DMS 273 (cell line): ENCODE measurements at regions not wholly inside any gene's neighbourhood (a gene's known extent, or its start where the extent isn't known, plus 50 kb on each side); places are given as distances from the start of the nearest gene placed in this dataset.
A peak's percentile ranks its signal among the peaks of the same experiment; 100 is the strongest.

Experiments
- DNase-seq: peaks from one replicate; lab custom pipeline; 2025; ENCODE audit not compliant: unreplicated experiment; lab: John Stamatoyannopoulos, UW

DNA sequence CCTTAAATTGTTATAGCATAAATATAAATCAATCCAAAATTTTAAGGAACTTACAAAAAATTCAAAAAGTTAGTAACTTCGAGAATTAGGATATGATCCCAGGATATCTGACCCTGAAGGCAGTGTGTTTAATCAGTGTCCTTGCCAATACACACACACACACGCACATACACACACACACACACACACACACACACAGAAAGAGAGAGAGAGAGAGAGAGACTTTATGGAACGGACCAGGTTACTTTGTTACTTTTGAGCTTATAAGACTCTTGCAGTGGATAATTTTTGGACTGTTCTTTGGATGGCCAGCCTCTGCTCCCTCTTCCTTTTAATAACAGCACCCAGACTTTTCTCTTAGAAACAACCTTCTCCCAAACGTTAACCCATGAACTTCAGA lies 322.9 kb downstream of the NFIB start:
- no peak for DNase-seq

- DNase-seq, result no peak
Observed at GRCh38 chr9:13990331-13990730, 323.6 kb downstream of the NFIB start.

DNA sequence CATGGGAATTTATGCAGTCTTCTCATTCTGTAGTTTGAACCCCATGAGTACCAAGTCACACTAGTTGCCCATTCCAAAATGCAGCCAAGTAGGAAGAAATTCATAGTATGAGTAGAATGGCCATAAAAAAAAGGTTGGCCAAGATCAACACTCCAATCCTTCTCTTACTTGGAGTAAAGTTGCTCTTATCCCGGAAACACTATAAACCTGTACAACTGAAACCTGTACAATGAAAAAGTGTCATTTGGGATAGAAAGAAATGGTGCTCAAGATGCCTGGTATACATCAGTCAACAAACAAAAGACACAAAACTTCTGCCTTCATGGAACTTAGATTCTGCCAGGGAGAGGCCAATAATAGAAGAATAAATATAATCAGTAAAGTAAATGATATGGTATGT lies 325.0 kb downstream of the NFIB start:
- no peak for DNase-seq

GRCh38 chr9:13983607-13984006 lies 330.3 kb downstream of the NFIB start:
- no peak for DNase-seq

GRCh38 chr9:13979941-13980318 lies 334.0 kb downstream of the NFIB start:
- peak; percentile 30 for DNase-seq

DNA sequence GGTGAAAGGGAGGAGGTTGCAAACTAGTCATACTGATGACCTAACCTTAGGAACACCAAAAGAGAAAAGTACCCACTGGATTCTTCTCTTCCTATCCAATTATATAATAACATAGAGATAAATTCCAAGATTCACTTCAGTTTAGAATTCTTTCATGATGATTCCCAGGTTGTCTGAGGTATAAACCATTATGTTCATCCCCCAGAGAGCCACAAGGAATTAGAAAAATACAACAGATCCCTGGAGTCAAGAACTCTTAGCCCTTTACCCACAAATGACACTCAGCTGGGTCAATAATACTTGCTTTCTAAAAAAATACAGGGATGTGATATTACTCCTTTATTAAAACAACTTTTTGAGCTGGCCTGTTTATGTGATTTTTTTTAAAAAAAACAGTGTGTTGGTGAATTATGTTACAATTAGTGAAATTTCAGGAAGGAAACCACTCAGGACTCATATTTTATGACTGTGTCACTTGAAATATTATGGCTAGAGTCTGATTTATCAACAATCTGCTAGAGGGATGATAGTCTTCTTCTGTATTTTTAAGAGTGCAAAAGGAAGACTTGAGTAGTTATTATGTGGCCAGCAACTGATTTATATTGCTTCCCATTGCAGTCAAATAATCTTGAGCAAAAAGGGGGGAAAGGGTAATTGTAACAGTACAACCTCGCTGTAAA lies 338.2 kb downstream of the NFIB start:
- no peak for DNase-seq

DNA sequence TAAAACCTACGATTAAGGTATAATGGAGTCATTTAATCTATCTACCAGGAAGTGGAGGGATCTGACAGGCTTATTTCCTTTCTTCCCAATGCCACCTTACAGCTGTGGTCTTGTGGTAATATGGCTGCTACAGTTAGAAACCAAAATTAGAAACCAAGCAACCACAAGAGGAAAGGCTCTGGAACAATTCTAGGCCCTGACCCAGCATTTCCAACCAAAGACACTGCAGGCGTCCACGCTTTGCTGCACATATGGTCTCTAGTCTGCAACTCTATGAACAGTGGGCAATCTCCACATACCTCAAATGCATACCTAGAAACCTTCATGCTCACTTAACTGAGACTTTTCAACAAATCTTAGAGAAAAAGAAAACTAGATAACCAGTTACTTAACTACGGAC lies 339.1 kb downstream of the NFIB start:
- DNase-seq, result no peak

GRCh38 chr9:13971966-13972655 lies 341.8 kb downstream of the NFIB start:
- no peak for DNase-seq

DNA sequence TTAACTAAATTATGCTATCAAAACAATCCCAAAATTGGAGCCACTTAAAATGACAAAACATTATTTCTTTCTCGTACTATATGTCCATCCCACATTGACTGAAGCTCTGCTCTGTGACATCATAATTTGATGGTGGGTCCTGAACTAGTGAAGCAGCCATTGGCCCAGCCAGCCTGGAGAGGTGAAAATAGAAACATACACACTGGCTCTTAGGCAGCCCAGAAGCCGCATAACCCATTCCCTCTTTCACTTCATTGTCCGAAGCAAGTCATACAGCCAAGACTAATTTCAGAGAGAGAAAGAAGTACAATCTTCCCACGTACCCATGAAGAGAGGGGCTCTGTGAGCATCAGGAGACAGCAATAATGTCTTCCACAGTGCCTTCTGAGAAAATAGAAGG lies 342.5 kb downstream of the NFIB start:
- DNase-seq, result no peak

DNA sequence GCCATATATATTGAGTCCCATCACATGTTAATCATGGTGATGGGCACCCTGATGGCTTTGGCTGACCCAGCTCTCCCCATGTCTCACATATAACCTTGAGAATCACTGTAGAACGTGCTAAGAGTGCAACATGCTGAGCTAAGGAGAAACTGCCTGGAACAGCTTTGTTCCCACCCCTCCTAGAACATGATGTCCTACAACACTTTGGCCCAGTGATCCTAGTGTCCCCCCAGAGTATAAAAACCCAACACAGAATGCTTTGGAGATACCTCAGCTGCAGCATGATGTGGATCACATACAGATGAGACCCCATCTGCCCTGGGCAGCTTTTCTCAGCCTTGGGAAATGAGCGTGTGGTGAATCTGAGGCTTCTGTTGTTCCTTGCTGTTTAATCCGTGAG lies 343.5 kb downstream of the NFIB start:
- no peak for DNase-seq

DNA sequence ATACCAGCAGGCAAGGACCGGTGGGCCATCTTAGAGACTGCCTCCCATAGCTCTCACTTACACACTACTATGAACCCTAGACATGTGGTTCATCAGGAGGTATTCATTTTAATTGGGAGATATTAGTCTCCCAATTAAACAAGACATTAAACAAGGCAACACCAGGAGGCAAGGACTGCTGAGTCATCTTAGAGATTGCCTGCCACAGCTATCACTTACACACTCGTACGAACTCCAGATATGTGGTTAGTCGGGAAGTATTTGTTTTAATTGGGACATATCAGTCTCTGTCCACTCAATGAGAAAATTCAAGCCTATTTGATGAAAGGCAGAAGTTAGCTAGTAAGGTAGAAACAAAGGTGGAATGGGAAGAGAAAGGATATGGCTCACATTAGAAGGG lies 343.9 kb downstream of the NFIB start:
- no peak for DNase-seq

DNA sequence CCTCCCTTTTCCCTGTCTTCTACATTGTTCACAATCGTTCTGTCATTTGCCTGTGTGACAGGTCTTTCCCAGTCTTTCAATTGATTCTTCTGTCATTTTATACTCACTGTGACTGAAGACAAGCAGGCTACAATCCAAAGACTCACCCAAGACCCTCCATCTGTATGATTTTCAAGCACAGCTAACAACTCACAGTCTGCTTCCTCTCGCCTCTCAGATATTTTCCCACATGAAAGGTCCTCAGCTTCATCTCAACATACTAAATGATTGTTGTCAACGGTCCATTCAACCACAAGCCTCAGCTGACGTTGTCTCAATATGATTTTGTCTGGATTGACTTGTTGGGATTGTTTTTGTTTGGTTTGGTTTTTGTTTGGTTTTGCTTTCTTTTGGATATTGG lies 346.5 kb downstream of the NFIB start:
- no peak for DNase-seq

DNA sequence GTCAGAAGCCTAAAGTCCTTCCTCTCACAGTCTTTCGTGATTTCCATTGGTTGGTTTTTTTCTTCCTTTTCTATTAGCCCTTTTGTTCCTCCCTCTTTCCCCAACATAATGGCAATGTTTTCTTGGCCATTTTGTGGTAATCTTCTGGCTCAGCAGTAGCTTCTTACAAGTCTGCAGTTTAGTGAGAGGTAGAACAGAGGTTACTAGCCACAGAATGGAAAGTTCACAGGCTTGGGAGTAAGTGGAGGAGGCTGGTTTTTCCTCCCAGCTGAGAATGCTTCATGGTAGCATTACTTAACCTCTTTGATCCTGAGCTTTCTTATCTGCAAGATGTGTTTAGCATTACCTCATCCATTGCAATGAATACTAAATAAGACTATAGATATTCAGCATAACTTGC lies 346.9 kb downstream of the NFIB start:
- DNase-seq, result no peak

- no peak for DNase-seq
Observed at GRCh38 chr9:13963005-13963653, 350.8 kb downstream of the NFIB start.

GRCh38 chr9:13962006-13962405 lies 351.9 kb downstream of the NFIB start:
- no peak for DNase-seq

- no peak for DNase-seq
Observed at GRCh38 chr9:13960011-13960765, 353.8 kb downstream of the NFIB start.

DNA sequence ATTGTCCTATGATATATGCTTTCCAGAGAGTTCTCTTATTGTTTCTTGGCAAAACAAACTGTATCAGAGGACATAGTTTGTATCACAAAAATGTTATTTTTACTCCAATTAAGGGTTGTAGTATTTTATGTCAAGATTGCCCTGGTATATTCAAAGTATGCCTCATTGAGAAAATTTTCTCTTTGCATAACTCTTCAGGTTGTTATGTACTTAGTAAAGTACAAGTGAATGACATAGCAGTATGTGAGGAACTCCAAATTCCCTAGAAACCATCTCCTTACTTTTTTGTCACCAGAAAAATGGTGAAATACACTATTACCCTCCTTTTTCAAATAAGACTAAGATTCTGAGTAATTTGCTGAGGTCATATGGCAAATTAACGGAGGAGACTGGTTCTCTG lies 355.3 kb downstream of the NFIB start:
- DNase-seq, result no peak

DNA sequence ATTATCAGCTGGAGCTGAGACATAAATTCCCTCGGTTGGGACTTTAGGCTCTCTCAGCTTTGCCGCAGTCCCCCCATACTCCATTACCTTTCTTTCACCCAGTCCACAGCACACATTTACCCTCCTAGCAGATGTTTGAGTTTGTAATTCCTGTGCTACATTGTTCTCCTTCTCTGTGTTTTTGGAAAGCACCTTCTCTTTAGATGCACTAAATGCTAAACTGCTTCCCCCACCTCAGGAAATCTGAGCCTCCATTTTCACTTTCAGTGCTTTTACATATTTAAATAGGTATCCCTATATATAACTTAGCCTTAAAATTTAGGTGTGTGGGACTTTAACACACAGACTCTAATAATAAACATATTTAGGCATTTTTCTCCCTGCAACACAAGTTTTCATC lies 356.9 kb downstream of the NFIB start:
- DNase-seq, result no peak

- no peak for DNase-seq
Observed at GRCh38 chr9:13956107-13956506, 357.8 kb downstream of the NFIB start.

GRCh38 chr9:13952906-13953305 lies 361.0 kb downstream of the NFIB start:
- no peak for DNase-seq

DNA sequence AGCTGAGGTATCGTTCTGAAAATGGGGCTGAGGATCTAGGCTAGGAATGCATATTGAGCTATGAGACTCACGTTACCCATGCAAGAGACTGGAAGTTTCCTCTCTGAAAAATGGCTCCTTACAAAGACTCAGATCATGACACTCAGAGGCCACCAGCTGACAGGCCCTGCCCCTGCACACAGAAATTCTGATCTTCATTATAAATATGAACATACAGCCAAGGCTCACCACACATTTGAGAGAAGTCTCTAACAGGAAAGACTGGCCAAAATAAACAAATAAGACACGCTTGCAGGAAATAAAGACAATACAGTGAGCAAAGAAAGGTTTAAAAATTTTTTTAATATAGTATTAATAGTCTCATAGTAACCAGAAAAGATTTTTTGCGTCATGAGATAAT lies 365.9 kb downstream of the NFIB start:
- no peak for DNase-seq

DNA sequence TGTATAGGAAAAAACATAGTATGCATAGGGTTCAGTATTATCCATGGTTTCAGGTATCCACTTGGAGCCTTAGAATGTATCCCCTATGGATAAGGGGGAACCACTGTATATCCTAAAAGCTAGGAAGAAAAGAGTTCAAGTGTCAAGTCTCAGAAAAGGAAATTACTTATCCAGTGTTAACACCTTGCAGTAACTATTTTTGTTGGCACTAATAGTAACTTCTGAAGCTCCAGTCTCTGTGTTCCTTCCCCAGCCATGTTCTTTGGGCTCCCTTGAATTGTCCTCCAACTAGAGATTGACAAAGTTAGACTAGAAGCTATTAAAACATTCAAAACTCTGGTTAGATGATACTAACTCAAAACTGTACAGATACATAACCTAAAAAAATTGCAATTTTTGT lies 370.8 kb downstream of the NFIB start:
- DNase-seq, result no peak
